ENCODE measurements at regions not wholly inside any gene's neighbourhood (a gene's known extent, or its start where the extent isn't known, plus 50 kb on each side); places are given as distances from the start of the nearest gene placed in this dataset.

DNA sequence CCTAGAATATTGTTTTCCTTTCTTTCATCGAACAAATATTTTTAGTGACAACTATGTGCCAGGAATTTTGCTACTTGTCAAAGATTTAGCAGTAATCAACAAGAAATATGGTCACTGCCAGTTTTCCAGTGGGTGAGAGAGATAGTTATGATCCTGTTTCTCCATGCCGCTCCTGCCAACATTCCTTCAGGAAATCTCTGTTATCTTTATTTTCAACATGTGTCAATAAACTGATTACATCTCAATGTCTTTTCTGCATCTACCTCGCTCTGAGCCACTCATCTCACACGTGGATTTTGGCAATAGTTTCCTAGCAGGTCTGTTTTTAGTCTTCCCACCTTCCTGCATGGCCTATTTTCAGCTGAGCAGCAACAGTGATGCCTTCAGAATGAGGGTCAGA is 650.0 kb upstream of the STXBP6 start:
- H3K4me3 ChIP-seq (ENCODE audit: low read depth, low read length): no peak overlapping the region
- no peak overlapping the region for H2BK5ac ChIP-seq (ENCODE audit: low read depth, low read length, poor library complexity)
- WGBS (ENCODE audit: extremely low coverage, insufficient coverage, insufficient read length): no CpG with 5 or more reads among the region's 4 CpGs
- H3K4ac ChIP-seq (ENCODE audit: low read depth, low read length): no peak overlapping the region
- no peaks in the 10 kb centered on the region for H3K79me2 ChIP-seq (ENCODE audit: control insufficient read depth, insufficient read depth, low read length, poor library complexity)
- H3K79me1 ChIP-seq (ENCODE audit: low read length): no peaks in the 10 kb centered on the region
- H3K23ac ChIP-seq (ENCODE audit: low read length): no peak overlapping the region
- no peak overlapping the region for H4K8ac ChIP-seq (ENCODE audit: low read depth, low read length)
- H3K36me3 ChIP-seq (ENCODE audit: control insufficient read depth in 1 of 2, insufficient read depth in 2 of 2, low read length in 2 of 2): no peaks in the 10 kb centered on the region
- H2AFZ ChIP-seq (ENCODE audit: insufficient read depth, low read length, poor library complexity): no peak overlapping the region
- H3K14ac ChIP-seq (ENCODE audit: low read length): no peak overlapping the region
- H3K9me3 ChIP-seq (ENCODE audit: insufficient read depth, low read depth, low read length): no peaks in the 10 kb centered on the region
- no peak overlapping the region for H3K4me2 ChIP-seq (ENCODE audit: low read length)
- H2BK12ac ChIP-seq (ENCODE audit: low read length): no peak overlapping the region
- peaks cover 0 to 2% of the 10 kb centered on the region in 2 experiments for H3K4me1 ChIP-seq (ENCODE audit: control insufficient read depth in 1 of 2, insufficient read depth in 2 of 2, low read length in 2 of 2)
- H3K27ac ChIP-seq (ENCODE audit: low read depth, low read length): no peak overlapping the region
- H3K18ac ChIP-seq (ENCODE audit: low read length): no peak overlapping the region
- no peak overlapping the region for H2BK120ac ChIP-seq (ENCODE audit: insufficient read depth, low read length, poor library complexity)
- no peak overlapping the region for H3K9ac ChIP-seq (ENCODE audit: low read length)
- no peak overlapping the region for H2AK5ac ChIP-seq (ENCODE audit: low read length)
- H3K27me3 ChIP-seq (ENCODE audit: insufficient read depth, low read length): no peaks in the 10 kb centered on the region
- H4K12ac ChIP-seq (ENCODE audit: low read depth, low read length): no peak overlapping the region
- H4K91ac ChIP-seq (ENCODE audit: low read depth, low read length): no peak overlapping the region
- no peak for DNase-seq

- Histone ChIP-seq H3K79me2 (ENCODE audit: control insufficient read depth, insufficient read depth, low read length, poor library complexity) (no peaks in the 10 kb centered on the region), H4K91ac (ENCODE audit: low read depth, low read length) (no peak overlapping the region), H4K8ac (ENCODE audit: low read depth, low read length) (no peak overlapping the region), H3K4me2 (ENCODE audit: low read length) (no peak overlapping the region), H2BK5ac (ENCODE audit: low read depth, low read length, poor library complexity) (no peak overlapping the region), H2AK5ac (ENCODE audit: low read length) (no peak overlapping the region), H3K23ac (ENCODE audit: low read length) (no peak overlapping the region), H3K9me3 (ENCODE audit: insufficient read depth, low read depth, low read length) (no peaks in the 10 kb centered on the region), H3K18ac (ENCODE audit: low read length) (no peak overlapping the region), H2AFZ (ENCODE audit: insufficient read depth, low read length, poor library complexity) (no peak overlapping the region), H2BK120ac (ENCODE audit: insufficient read depth, low read length, poor library complexity) (no peak overlapping the region), H3K9ac (ENCODE audit: low read length) (no peak overlapping the region), H3K27me3 (ENCODE audit: insufficient read depth, low read length) (no peaks in the 10 kb centered on the region), H3K4me3 (ENCODE audit: low read depth, low read length) (no peak overlapping the region), H4K12ac (ENCODE audit: low read depth, low read length) (no peak overlapping the region), H3K4me1 (ENCODE audit: control insufficient read depth in 1 of 2, insufficient read depth in 2 of 2, low read length in 2 of 2) (peaks cover 0 to 2% of the 10 kb centered on the region in 2 experiments), H3K36me3 (ENCODE audit: control insufficient read depth in 1 of 2, insufficient read depth in 2 of 2, low read length in 2 of 2) (no peaks in the 10 kb centered on the region), H3K4ac (ENCODE audit: low read depth, low read length) (no peak overlapping the region), H2BK12ac (ENCODE audit: low read length) (no peak overlapping the region), H3K14ac (ENCODE audit: low read length) (no peak overlapping the region), H3K27ac (ENCODE audit: low read depth, low read length) (no peak overlapping the region), H3K79me1 (ENCODE audit: low read length) (no peaks in the 10 kb centered on the region)
- no peak for DNase-seq
- no CpG with 5 or more reads among the region's 1 CpG for WGBS (ENCODE audit: extremely low coverage, insufficient coverage, insufficient read length)
Observed at GRCh38 chr14:25698111-25698510, 648.2 kb upstream of the STXBP6 start.

DNA sequence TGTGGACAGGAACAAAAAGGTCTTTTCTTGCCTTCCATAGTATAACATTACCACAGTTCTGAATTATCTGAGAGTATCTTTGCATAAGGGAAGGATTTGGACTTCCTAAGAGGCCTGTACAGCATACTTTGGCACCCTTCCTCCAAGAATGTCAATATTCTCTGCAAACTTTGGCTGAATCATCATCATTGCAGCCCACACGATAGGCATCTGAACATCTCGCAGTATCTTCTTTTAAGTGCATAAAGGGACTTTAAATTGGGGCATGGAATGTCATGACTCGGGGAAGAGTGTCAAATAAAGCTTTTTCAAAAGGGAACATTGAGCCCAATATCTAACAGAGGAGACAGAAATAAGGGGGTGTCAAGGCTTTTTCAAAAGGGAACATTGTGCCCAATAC is 646.2 kb upstream of the STXBP6 start:
- H2AFZ ChIP-seq (ENCODE audit: insufficient read depth, low read length, poor library complexity): no peak overlapping the region
- no peak overlapping the region for H2BK12ac ChIP-seq (ENCODE audit: low read length)
- H3K4ac ChIP-seq (ENCODE audit: low read depth, low read length): no peak overlapping the region
- no peaks in the 10 kb centered on the region for H3K79me2 ChIP-seq (ENCODE audit: control insufficient read depth, insufficient read depth, low read length, poor library complexity)
- H3K14ac ChIP-seq (ENCODE audit: low read length): no peak overlapping the region
- no peak overlapping the region for H2AK5ac ChIP-seq (ENCODE audit: low read length)
- H3K79me1 ChIP-seq (ENCODE audit: low read length): no peaks in the 10 kb centered on the region
- no peak overlapping the region for H3K4me2 ChIP-seq (ENCODE audit: low read length)
- no peak overlapping the region for H3K18ac ChIP-seq (ENCODE audit: low read length)
- no peak overlapping the region for H3K27ac ChIP-seq (ENCODE audit: low read depth, low read length)
- no peak overlapping the region for H2BK5ac ChIP-seq (ENCODE audit: low read depth, low read length, poor library complexity)
- no CpG with 5 or more reads among the region's 3 CpGs for WGBS (ENCODE audit: extremely low coverage, insufficient coverage, insufficient read length)
- no peak overlapping the region for H3K23ac ChIP-seq (ENCODE audit: low read length)
- H3K4me3 ChIP-seq (ENCODE audit: low read depth, low read length): no peak overlapping the region
- peak in 1 of 2 donors; percentile 12 for DNase-seq
- no peaks in the 10 kb centered on the region for H3K27me3 ChIP-seq (ENCODE audit: insufficient read depth, low read length)
- H2BK120ac ChIP-seq (ENCODE audit: insufficient read depth, low read length, poor library complexity): no peak overlapping the region
- peaks cover 0 to 2% of the 10 kb centered on the region in 2 experiments for H3K4me1 ChIP-seq (ENCODE audit: control insufficient read depth in 1 of 2, insufficient read depth in 2 of 2, low read length in 2 of 2)
- no peaks in the 10 kb centered on the region for H3K9me3 ChIP-seq (ENCODE audit: insufficient read depth, low read depth, low read length)
- H3K9ac ChIP-seq (ENCODE audit: low read length): no peak overlapping the region
- no peak overlapping the region for H4K91ac ChIP-seq (ENCODE audit: low read depth, low read length)
- H4K12ac ChIP-seq (ENCODE audit: low read depth, low read length): no peak overlapping the region
- no peak overlapping the region for H4K8ac ChIP-seq (ENCODE audit: low read depth, low read length)
- no peaks in the 10 kb centered on the region for H3K36me3 ChIP-seq (ENCODE audit: control insufficient read depth in 1 of 2, insufficient read depth in 2 of 2, low read length in 2 of 2)

GRCh38 chr14:25685004-25685403 is 635.1 kb upstream of the STXBP6 start:
- Histone ChIP-seq H3K4me2 (ENCODE audit: low read length) (no peak overlapping the region), H3K27ac (ENCODE audit: low read depth, low read length) (no peak overlapping the region)
- WGBS (ENCODE audit: extremely low coverage, insufficient coverage, insufficient read length): no CpG with 5 or more reads among the region's 2 CpGs

More at GRCh38 chr14:25685004-25685403, 635.1 kb upstream of the STXBP6 start:
- Histone ChIP-seq H3K79me2 (ENCODE audit: control insufficient read depth, insufficient read depth, low read length, poor library complexity) (no peaks in the 10 kb centered on the region), H4K91ac (ENCODE audit: low read depth, low read length) (no peak overlapping the region), H3K9ac (ENCODE audit: low read length) (no peak overlapping the region), H2AK5ac (ENCODE audit: low read length) (no peak overlapping the region), H2BK12ac (ENCODE audit: low read length) (no peak overlapping the region), H3K4ac (ENCODE audit: low read depth, low read length) (no peak overlapping the region), H2BK120ac (ENCODE audit: insufficient read depth, low read length, poor library complexity) (no peak overlapping the region), H3K18ac (ENCODE audit: low read length) (no peak overlapping the region), H3K27me3 (ENCODE audit: insufficient read depth, low read length) (no peaks in the 10 kb centered on the region), H3K36me3 (ENCODE audit: control insufficient read depth in 1 of 2, insufficient read depth in 2 of 2, low read length in 2 of 2) (no peaks in the 10 kb centered on the region), H3K79me1 (ENCODE audit: low read length) (no peaks in the 10 kb centered on the region), H2BK5ac (ENCODE audit: low read depth, low read length, poor library complexity) (no peak overlapping the region), H2AFZ (ENCODE audit: insufficient read depth, low read length, poor library complexity) (no peak overlapping the region), H3K4me3 (ENCODE audit: low read depth, low read length) (no peak overlapping the region), H4K12ac (ENCODE audit: low read depth, low read length) (no peak overlapping the region), H3K9me3 (ENCODE audit: insufficient read depth, low read depth, low read length) (peaks cover 1% of the 10 kb centered on the region), H4K8ac (ENCODE audit: low read depth, low read length) (no peak overlapping the region), H3K14ac (ENCODE audit: low read length) (no peak overlapping the region), H3K4me1 (ENCODE audit: control insufficient read depth in 1 of 2, insufficient read depth in 2 of 2, low read length in 2 of 2) (no peaks in the 10 kb centered on the region), H3K23ac (ENCODE audit: low read length) (no peak overlapping the region)
- DNase-seq: no peak
